ENCODE measurements at regions not wholly inside any gene's neighbourhood (a gene's known extent, or its start where the extent isn't known, plus 50 kb on each side); places are given as distances from the start of the nearest gene placed in this dataset.

- no peaks in the 10 kb centered on the region for H3K4me1 ChIP-seq
- no peak overlapping the region for H3K4me3 ChIP-seq
- no peak for ATAC-seq (ENCODE audit: low FRiP score in 2 of 2)
- H3K36me3 ChIP-seq, result no peaks in the 10 kb centered on the region
- no peak for DNase-seq
- TF ChIP-seq CTCF (IDR thresholded peaks at IDR 0.05) (no peak), POLR2AphosphoS5 (IDR thresholded peaks at IDR 0.05) (no peak), POLR2A (IDR thresholded peaks at IDR 0.05) (no peak), EP300 (IDR thresholded peaks at IDR 0.05) (no peak)
- WGBS, 2 donors, result 90 to 96% methylated on average over 1 of the region's 1 CpG
- H3K27ac ChIP-seq, result no peak overlapping the region
- H3K27me3 ChIP-seq, result no peaks in the 10 kb centered on the region
- H3K9me3 ChIP-seq, result no peaks in the 10 kb centered on the region
These were observed 83.2 kb upstream of the NUDT12 start for GRCh38 chr5:103645816-103646215.

GRCh38 chr5:103638979-103639378, 76.4 kb upstream of the NUDT12 start:
- H3K27ac ChIP-seq, result no peak overlapping the region
- no peaks in the 10 kb centered on the region for H3K27me3 ChIP-seq
- H3K9me3 ChIP-seq, result no peaks in the 10 kb centered on the region
- DNase-seq, result no peak
- ATAC-seq (ENCODE audit: low FRiP score in 2 of 2), result no peak
- no peaks in the 10 kb centered on the region for H3K4me1 ChIP-seq
- no peaks in the 10 kb centered on the region for H3K36me3 ChIP-seq
- no peak for TF ChIP-seq POLR2AphosphoS5 (IDR thresholded peaks at IDR 0.05)
- no peak for TF ChIP-seq EP300 (IDR thresholded peaks at IDR 0.05)
- no peak for TF ChIP-seq CTCF (IDR thresholded peaks at IDR 0.05)
- no peak for TF ChIP-seq POLR2A (IDR thresholded peaks at IDR 0.05)
- H3K4me3 ChIP-seq, result no peak overlapping the region

GRCh38 chr5:103624675-103625074, 62.1 kb upstream of the NUDT12 start:
- Histone ChIP-seq H3K4me3 (no peak overlapping the region), H3K4me1 (no peaks in the 10 kb centered on the region), H3K27ac (no peak overlapping the region), H3K27me3 (no peaks in the 10 kb centered on the region), H3K36me3 (no peaks in the 10 kb centered on the region), H3K9me3 (no peaks in the 10 kb centered on the region)
- ATAC-seq (ENCODE audit: low FRiP score in 2 of 2), result no peak
- TF ChIP-seq POLR2A (IDR thresholded peaks at IDR 0.05) (no peak), POLR2AphosphoS5 (IDR thresholded peaks at IDR 0.05) (no peak)
- 65 to 80% methylated on average over 3 of the region's 3 CpGs for WGBS, 2 donors
- DNase-seq, result no peak

GRCh38 chr5:103624035-103624480, 61.5 kb upstream of the NUDT12 start:
- Histone ChIP-seq H3K9me3 (no peaks in the 10 kb centered on the region), H3K27ac (no peak overlapping the region), H3K27me3 (no peaks in the 10 kb centered on the region), H3K4me1 (no peaks in the 10 kb centered on the region), H3K36me3 (no peaks in the 10 kb centered on the region), H3K4me3 (no peak overlapping the region)
- TF ChIP-seq POLR2AphosphoS5 (IDR thresholded peaks at IDR 0.05) (no peak), POLR2A (IDR thresholded peaks at IDR 0.05) (no peak), CTCF (IDR thresholded peaks at IDR 0.05) (no peak), EP300 (IDR thresholded peaks at IDR 0.05) (no peak)
- 83 to 94% methylated on average over 2 of the region's 2 CpGs for WGBS, 2 donors
- ATAC-seq (ENCODE audit: low FRiP score in 2 of 2) (no peak), DNase-seq (no peak)

GRCh38 chr5:103623425-103623824, 60.8 kb upstream of the NUDT12 start:
- no peak for ATAC-seq (ENCODE audit: low FRiP score in 2 of 2)
- Histone ChIP-seq H3K27me3 (no peaks in the 10 kb centered on the region), H3K36me3 (no peaks in the 10 kb centered on the region), H3K4me1 (no peaks in the 10 kb centered on the region), H3K9me3 (no peaks in the 10 kb centered on the region), H3K4me3 (no peak overlapping the region), H3K27ac (no peak overlapping the region)
- DNase-seq, result no peak
- WGBS, 2 donors, result 83 to 100% methylated on average over 2 of the region's 2 CpGs
- TF ChIP-seq CTCF (IDR thresholded peaks at IDR 0.05), result no peak
- no peak for TF ChIP-seq POLR2A (IDR thresholded peaks at IDR 0.05)
